ENCODE measurements at regions not wholly inside any gene's neighbourhood (a gene's known extent, or its start where the extent isn't known, plus 50 kb on each side); places are given as distances from the start of the nearest gene placed in this dataset.

DNA sequence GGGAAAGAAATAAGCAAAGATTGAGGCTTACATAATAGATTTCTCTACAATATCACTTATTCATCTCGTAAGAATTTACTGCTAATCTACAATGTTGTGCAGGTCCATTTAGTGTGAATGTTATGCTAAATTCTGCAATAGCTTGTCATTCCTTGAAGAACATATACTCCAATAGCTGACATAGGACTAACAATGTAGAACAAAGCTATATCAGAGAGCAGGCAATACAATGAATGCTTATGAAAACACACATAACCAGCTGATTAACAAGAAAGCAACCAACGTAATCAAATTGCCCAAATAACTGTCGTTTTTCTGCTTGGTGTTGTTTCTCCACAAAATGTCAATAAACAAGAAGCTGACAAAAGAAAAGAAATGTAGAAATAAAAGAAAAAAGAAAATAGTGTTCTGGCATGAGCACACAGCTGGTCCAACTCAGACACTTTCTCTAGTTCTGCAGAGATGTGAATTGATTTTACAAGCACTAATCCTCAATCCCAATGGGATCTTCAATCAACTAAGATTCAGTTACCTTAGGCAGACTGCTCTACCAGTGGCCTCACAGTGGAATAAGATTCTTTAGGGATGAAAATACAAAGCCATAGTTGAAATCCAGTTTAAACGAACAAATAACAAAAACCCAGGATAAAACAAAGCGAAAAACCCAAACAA, 1024.7 kb upstream of the PIK3C3 start:
- no peak for DNase-seq (ENCODE audit: low read depth in 4 of 4, low spot score in 2 of 4)

DNA sequence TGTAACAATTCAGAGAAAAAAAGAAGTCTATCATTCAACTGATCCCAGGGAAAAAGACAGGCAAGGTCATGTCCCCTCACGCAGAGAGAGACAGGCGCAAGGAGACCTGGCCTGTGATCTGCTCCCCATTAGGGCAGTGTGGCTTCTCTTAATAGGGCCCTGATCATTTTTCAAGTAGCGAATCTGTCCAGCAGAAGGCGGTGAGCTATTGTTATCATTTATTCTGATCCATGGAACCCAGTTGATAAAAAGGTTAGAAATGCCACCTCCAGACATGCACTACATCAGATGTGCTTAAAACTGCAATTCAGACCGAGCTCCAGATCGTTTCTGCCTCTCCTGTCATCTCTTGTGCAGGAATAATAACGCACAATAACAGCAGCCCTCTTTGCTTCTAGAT, 1025.6 kb upstream of the PIK3C3 start:
- DNase-seq (ENCODE audit: low read depth in 4 of 4, low spot score in 2 of 4), result no peak

DNA sequence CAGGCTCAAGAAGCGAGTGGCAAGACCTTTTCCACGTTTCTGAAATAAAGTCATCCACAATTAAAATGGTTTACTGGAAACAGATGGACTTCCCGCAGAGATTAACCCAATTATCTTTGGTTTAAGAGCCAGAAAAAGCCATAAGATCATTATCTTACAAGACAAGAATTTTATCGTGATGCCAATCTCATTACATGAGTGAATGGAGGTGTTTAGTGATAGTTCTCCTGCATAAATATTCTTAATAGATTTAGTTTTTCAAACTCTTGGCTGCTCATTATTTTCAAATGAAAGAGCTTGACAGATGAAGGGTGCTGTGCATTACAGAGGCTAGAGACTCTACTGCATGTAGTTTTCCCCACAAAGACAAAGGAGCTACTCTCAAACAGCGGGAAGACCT, 1028.4 kb upstream of the PIK3C3 start:
- DNase-seq (ENCODE audit: low read depth in 4 of 4, low spot score in 2 of 4), result no peak

DNA sequence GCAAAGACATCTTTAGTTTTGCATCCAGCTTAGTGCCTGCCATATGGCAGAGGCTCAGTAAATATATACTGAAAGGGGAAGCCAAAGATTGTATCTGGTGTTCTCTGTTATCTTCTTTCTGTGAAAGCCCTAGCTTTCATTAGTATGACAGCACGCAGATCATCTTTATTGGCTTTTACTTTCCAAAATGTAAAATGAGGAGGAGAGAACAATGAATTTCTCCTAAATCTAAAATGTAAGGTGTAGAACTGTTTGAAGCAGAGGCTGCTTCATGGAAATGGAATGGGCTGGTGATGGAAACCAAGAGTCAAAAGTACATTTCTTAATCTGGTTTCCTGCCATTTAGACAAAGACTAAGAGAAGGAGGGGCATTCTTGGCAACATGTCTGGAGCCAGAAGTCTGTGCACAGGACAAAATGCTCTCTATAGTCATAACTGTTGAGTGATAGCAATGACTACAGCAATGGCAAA, 1029.9 kb upstream of the PIK3C3 start:
- no peak for DNase-seq (ENCODE audit: low read depth in 4 of 4, low spot score in 2 of 4)

DNA sequence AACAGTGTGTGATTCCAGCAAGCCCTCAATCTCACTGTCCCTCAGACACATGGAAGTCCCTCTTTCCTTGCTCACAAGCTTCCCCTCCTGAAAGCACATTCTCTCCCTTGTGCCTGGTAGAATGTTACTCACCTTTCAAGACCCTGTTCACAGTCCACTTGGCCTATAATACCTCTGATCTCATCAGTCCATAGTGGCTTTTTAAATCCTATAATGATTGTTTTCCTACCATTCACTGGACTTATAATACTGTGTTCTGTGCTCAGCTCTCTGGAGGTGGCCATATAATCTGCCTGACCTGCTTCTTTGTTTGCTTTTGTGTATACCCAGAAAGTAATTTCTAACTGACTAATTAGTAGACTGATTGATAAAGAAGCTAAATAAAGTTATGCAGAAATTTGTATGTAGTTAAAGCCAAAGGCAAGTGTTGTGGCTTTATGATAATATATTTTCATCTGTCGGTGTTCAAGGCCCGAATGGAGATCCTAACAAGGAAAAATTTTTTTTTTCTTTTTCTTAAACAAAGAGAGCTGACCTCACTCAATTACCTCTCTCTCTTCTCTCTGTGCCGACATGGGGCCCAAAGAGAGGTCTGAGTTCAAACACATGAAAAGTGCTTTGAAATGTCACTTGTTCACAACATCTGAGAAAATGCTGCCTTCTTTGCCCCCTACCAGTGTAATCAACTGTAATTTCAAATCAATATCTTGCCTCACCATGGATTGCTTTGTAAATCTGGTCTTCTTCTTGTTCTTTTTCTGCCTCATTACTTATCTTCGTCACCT, 1033.0 kb upstream of the PIK3C3 start:
- DNase-seq (ENCODE audit: low read depth in 4 of 4, low spot score in 2 of 4), result no peak

DNA sequence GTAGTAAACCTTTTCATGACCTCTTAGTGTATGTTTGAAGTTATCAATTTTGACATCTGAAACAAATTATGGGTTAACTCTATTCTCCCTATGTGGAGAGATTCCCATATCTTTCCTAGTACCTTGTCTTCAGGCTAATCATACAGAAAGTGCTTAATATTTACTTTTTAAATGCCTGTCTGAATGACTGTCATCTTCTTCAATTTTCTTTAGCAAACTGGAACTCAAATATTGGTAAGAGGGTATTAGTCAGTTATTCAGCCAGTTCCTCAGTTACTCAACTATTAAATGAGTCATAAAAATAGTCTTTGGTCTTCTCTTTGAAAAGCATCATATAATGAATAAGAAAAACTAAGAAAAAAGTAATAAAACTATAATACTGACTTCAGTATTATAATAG, 1038.0 kb upstream of the PIK3C3 start:
- no peak for DNase-seq (ENCODE audit: low read depth in 4 of 4, low spot score in 2 of 4)

DNA sequence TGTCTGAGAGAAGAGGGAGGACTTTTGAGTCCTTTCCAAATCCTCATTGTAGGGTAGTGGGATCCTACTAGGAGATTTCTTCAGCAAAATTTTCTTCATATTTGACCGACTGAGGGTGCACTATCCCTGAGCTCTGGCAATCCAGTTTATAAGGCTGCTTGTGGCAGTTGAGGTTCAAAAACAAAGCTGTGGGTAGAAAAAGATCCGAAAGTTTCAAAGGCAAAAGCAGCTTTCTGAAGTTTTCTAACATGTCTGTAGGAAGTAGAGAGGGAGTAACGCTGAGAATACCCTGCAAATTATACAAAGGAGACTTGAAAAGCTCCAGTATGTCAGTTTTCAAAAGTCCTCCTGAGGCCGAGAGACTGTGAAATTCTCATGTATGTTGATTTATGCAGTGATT, 1039.3 kb upstream of the PIK3C3 start:
- DNase-seq (ENCODE audit: low read depth in 4 of 4, low spot score in 2 of 4), result no peak

DNA sequence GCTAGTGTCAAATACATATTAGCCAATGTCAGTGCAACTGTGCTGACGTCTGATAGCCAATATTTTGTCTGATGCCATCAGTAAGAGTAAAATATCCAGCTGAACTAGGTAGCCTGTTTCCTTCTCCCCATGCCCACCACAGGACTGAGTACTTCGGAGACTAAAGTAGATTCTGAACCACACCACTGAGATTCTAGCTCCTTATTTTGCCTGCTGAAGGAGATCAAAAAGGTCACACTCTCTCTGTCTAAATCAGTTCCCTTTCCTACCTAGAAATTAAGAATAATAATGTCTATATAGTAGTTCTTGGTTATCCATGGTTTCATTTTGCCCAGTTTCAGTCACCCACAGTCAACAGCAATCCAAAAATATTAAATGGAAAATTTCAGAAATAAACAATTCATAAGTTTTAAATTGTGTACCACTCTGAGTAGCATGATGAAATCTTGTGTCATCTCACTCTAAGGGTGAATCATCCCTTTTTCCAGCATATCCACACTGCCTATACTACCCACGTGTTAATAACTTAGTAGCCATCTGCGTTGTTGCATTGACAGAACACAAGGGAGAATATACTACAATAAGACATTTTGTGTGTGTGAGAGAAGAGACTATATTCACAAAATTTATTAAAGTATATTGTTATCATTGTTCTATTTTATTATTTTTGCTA, 1043.3 kb upstream of the PIK3C3 start:
- no peak for DNase-seq (ENCODE audit: low read depth in 4 of 4, low spot score in 2 of 4)

DNA sequence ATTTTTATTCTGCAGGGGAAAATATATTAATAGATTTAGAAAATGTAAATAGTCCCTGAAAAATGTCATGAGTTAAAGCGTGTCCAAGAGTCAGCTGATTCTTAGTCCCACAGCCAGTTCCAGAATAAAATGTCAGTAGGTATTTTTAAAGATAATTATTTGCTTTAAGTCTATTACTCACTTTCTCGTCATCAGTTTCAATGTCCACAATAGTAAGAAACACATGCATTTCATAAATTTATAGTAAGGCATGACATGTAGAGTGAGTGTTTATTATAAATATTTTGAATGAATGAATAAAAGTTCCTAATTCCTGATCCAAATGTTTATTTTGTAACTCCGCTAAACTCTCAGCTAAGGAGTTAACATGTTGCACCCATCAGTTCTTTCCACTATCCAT, 1044.0 kb upstream of the PIK3C3 start:
- DNase-seq (ENCODE audit: low read depth in 4 of 4, low spot score in 2 of 4), result no peak

DNA sequence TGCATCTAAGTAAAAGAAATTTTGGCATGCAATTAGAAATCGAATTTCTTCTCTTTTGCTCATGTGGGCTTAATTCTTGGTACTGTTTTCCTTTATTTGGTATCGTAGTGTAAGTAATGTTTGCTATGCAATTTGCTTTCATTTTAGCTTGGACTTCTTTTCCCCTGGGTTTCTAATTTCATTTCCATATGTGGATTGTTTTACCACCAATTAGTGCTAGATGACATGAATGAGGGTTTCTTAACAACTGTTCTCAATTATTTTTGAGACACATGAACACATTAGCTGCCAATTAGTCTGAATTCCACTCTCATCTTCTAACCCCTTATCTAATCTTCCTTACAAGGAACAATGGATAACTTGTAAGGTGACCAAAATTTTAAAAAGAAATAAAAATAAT, 1047.2 kb upstream of the PIK3C3 start:
- DNase-seq (ENCODE audit: low read depth in 4 of 4, low spot score in 2 of 4), result no peak

DNA sequence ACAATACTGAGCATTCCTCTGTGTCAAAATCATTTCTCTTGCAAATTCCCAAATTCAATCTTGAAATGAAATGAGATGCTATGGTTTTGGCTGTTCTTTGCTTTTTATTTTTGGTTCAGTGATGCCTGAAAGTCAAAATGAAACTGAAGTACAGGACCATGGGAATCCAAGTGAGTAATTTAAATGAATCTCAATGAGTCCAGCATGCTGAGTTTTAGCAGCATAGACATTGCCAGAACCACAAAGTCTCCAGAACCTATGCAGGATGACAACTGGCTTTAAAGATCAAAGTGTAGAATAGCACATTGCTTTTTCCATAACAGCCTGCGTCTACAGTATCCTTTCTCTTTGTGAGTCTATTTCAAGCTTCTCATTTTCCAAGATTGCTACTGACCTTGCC, 1050.7 kb upstream of the PIK3C3 start:
- DNase-seq (ENCODE audit: low read depth in 4 of 4, low spot score in 2 of 4), result no peak

DNA sequence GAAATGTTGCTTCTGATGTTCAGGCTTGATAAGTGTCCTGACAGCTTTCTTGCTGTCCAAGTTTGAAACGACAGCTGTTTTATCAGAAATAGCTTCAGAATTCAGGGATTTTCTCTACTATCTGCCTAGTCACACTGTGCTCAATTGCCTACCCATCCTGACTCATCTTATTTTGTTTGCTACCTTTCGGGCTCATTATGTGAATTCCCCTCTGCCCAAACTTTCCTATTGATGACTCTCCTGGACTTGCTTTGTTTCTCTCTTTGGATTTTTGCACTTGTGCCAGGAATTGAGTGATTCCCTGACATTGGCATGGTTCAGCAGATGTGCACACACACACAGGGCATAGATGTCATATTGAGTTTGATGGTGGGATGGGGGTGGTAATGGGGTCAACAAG, 1052.6 kb upstream of the PIK3C3 start:
- no peak for DNase-seq (ENCODE audit: low read depth in 4 of 4, low spot score in 2 of 4)

DNA sequence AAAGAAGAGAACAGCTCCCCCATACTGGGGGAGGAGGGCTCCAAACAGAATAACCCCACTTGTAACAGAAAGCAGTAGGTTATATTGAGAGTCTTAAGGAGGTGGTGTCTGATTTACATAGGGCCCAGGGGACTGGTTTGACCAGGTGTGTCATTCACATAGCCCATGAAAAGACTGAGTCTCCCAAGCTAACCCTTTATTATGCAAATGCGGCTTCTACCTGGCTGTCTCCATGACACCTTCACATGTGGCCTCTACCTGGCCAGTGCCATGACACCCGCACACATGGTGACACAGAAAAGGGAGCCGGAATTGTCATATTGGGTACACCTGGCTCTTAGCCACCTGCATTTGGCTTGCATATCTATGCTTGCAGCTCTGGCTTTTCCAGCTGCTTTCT, 1057.2 kb upstream of the PIK3C3 start:
- no peak for DNase-seq (ENCODE audit: low read depth in 4 of 4, low spot score in 2 of 4)

DNA sequence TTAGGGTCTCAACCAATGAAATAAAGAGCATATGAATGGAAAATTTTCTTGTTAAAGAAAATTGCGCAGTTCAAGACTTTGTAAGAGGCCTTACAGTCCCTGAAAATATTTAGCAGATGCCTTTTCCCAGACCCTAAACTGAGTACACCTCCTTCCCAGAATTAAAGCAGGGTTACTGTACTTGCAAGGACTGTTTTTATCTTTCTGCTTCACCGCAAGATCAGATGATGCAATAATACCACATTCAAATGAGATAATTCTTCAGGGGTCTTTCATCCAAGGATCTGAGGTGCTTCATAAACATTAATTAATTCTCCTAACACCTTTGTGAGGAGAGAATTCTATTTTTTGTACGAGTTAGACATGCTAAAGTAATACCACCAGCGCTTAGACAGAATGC, 1071.8 kb upstream of the PIK3C3 start:
- no peak for DNase-seq (ENCODE audit: low read depth in 4 of 4, low spot score in 2 of 4)

DNA sequence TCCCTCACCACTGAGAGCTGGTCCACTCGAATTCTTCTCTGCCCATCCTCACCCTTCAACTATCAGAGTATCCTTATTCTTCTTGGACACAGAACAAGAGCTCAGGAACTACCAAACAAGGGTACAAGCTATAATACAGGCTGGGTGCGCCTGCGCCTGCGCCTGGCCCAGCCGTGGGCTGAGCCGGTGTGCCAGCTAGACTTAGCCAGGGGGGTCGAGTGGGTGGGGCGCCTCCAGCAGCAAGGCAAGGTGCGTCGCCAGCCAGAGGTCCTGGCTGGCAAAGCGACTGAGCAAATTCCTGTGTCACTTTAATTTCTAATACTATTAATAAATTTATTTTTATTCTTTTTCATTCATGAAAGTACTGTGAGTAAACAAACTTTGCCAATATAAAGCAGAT, 1072.6 kb upstream of the PIK3C3 start:
- no peak for DNase-seq (ENCODE audit: low read depth in 4 of 4, low spot score in 2 of 4)

DNA sequence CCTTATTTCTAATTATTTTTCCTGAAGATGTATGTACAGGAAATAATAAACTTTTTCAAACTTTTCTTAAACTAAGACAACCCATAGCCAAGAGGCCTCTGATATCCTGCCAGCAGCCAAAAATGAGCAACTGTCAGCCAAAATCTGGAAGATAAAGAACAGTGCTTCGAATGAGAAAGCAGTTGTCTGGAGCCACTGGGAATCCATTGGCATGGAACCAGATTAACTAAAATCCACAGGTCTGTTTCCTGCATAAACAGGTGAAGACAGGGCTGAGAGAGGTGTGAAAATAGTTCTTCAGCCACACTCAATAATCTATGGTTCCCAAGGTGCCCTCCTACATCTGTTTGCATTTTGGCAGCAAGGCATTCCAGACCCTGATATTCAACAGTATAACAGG, 1076.7 kb upstream of the PIK3C3 start:
- no peak for DNase-seq (ENCODE audit: low read depth in 4 of 4, low spot score in 2 of 4)

DNA sequence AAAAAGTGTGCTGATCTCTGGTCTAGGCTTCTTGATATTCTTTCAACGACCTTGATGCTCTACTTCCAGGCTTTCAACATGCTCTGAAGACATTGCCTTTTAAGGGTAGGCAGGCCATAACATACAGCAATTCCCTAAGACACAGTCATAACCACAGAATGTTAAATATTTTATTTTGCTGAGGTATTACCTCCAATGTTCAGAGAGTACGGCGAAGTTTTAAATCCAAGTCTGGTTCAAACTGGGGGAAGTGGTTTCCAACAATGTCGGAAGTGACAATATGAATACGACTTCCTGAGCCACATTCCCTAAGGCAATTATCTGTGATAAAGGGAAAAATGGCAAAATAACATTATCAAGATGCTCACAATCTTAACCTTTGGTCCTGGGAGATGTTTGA, 1077.9 kb upstream of the PIK3C3 start:
- DNase-seq (ENCODE audit: low read depth in 4 of 4, low spot score in 2 of 4), result no peak

DNA sequence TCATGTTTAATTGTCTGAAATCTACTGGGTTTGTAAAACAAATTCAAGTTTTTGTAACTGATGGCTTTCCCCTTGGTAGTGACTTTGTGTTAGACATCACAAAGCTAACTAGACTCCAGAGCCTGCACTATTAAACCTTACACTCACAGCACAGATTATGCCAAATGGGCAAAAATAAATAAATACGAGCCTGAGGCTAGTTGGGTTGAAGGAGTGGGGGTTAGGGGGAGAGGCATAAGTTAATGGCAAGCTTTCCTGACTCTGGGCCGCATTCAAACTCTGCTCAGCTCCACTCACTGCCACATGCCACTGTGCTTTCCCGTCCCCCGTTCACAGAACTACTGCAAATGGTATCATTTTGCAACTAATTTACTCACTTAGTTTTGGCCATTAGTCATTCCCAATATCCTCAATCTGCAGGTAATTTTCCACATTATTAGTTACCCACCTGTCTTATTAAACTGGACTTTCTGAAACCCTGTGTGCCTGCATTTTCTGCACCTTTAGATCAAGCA, 1079.9 kb upstream of the PIK3C3 start:
- no peak for DNase-seq (ENCODE audit: low read depth in 4 of 4, low spot score in 2 of 4)

DNA sequence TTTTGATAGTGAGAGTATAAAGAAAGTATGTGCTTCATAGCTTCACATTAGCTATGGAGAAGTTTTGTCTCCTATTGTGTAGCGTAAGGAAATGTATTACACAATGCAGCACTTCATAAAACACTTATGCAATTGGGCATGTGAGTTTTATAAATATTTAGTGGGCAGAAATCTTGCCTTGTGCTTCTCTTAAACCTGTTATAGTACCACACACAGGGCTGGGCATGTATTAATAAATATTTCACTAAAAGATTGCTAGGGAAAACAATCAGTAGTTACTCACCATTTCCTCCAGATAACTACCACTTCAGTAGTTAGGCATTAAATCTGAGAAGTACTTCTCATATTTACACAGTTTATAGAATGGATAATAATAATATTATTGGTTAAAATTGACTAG, 1080.8 kb upstream of the PIK3C3 start:
- DNase-seq (ENCODE audit: low read depth in 4 of 4, low spot score in 2 of 4), result no peak

DNA sequence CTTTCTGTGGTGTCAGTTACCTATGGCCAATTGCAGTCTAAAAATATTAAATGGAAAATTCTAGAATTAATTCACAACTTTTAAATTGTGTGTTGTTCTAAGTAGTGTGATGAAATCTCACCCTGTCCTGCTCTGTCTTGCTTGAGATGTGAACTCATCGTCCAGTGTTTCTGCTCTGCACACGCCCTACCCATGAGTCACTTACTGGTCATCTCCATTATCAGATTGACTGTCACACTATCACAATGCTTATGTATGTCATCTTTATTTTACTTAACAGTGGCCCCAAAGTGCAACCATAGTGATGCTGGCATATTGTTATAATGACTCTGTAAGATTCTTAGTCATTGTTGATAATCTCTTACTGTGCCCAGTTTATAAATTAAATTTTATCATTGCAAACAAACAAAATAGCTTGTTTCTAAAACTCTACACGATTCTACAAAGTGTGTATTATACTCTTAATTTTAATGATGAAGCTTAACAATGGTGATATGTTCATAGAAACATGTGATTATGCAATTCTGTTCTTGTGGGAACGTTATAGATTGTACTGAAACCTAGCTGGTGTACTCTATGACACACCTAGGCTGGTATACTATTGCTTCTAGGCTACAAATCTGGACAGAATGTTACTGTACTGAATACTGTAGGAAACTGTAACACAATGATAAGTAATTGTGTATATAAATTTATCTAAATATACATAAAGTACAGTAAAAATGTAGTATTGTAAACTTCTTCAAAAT, 1086.8 kb upstream of the PIK3C3 start:
- DNase-seq (ENCODE audit: low read depth in 4 of 4, low spot score in 2 of 4), result no peak

DNA sequence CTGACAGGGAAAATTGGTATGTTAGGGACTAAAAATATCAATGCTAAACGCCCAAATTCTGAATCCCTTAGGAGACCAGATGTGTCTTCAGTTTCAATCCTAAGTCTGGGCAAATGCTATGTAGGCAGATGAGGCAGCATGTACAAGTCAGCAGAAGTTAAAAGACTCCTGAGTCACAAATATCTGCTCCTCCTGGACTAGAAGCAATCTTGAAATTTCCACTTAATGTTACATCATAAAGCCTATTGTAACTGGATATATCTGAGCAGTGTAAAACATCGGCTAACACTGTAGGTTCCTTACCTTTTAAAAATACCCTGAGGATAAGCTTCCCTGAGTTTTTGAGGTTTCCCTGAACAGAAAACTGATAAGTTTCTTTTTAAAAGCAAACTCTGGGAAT, 1087.6 kb upstream of the PIK3C3 start:
- no peak for DNase-seq (ENCODE audit: low read depth in 4 of 4, low spot score in 2 of 4)

All from left renal cortex interstitium (tissue), 4 donors.